HG03520 (cell line): ENCODE measurements at regions not wholly inside any gene's neighbourhood (a gene's known extent, or its start where the extent isn't known, plus 50 kb on each side); places are given as distances from the start of the nearest gene placed in this dataset.

Source experiments
- ATAC-seq: cut with Tn5 transposase; IDR thresholded peaks from one replicate; pipeline ENCODE4 v1.9.1; 2021; ENCODE audit warnings: mild to moderate bottlenecking, moderate library complexity; ENCODE audit not compliant: unreplicated experiment

GRCh38 chr20:48311956-48312355, 515.8 kb downstream of the PREX1 start:
- ATAC-seq = no peak

GRCh38 chr20:48310305-48310704, 517.5 kb downstream of the PREX1 start:
- no peak for ATAC-seq

- no peak for ATAC-seq
Measured at GRCh38 chr20:48309293-48309692, 518.5 kb downstream of the PREX1 start.

- ATAC-seq = no peak
Measured at GRCh38 chr20:48308882-48309281, 518.9 kb downstream of the PREX1 start.

- ATAC-seq = no peak
Measured at GRCh38 chr20:48308232-48308781, 519.5 kb downstream of the PREX1 start.

- no peak for ATAC-seq
Measured at GRCh38 chr20:48307277-48307676, 520.5 kb downstream of the PREX1 start.

- no peak for ATAC-seq
Measured at GRCh38 chr20:48302844-48303542, 517.7 kb upstream of the SULF2 start.

GRCh38 chr20:48302149-48302548, 516.9 kb upstream of the SULF2 start:
- no peak for ATAC-seq

GRCh38 chr20:48301189-48301588, 515.9 kb upstream of the SULF2 start:
- ATAC-seq = no peak

GRCh38 chr20:48300529-48300928, 515.2 kb upstream of the SULF2 start:
- ATAC-seq = no peak

GRCh38 chr20:48298851-48299484, 513.7 kb upstream of the SULF2 start:
- ATAC-seq = no peak

- no peak for ATAC-seq
Measured at GRCh38 chr20:48298433-48298832, 513.2 kb upstream of the SULF2 start.

- no peak for ATAC-seq
Measured at GRCh38 chr20:48295966-48296421, 510.7 kb upstream of the SULF2 start.

- ATAC-seq = no peak
Measured at GRCh38 chr20:48295445-48295903, 510.2 kb upstream of the SULF2 start.

GRCh38 chr20:48294942-48295341, 509.7 kb upstream of the SULF2 start:
- no peak for ATAC-seq

GRCh38 chr20:48294196-48294595, 508.9 kb upstream of the SULF2 start:
- no peak for ATAC-seq

GRCh38 chr20:48293671-48294070, 508.4 kb upstream of the SULF2 start:
- no peak for ATAC-seq

GRCh38 chr20:48292806-48293205, 507.5 kb upstream of the SULF2 start:
- ATAC-seq = no peak

- ATAC-seq = no peak
Measured at GRCh38 chr20:48291896-48292295, 506.6 kb upstream of the SULF2 start.

GRCh38 chr20:48288930-48289507, 503.7 kb upstream of the SULF2 start:
- no peak for ATAC-seq

- ATAC-seq = no peak
Measured at GRCh38 chr20:48287552-48288170, 502.4 kb upstream of the SULF2 start.
